GM21526 (cell line): ENCODE measurements at regions not wholly inside any gene's neighbourhood (a gene's known extent, or its start where the extent isn't known, plus 50 kb on each side); places are given as distances from the start of the nearest gene placed in this dataset.
"Not testable (repeated sequence)": the region's sequence is repeated elsewhere in the genome, so short reads cannot be mapped to it uniquely, and the experiment has no call there.

ENCODE experiments used
- ATAC-seq: cut with Tn5 transposase; IDR thresholded peaks from one replicate; pipeline ENCODE4 v1.9.1; 2021; ENCODE audit warnings: moderate library complexity; ENCODE audit not compliant: unreplicated experiment, low FRiP score

DNA sequence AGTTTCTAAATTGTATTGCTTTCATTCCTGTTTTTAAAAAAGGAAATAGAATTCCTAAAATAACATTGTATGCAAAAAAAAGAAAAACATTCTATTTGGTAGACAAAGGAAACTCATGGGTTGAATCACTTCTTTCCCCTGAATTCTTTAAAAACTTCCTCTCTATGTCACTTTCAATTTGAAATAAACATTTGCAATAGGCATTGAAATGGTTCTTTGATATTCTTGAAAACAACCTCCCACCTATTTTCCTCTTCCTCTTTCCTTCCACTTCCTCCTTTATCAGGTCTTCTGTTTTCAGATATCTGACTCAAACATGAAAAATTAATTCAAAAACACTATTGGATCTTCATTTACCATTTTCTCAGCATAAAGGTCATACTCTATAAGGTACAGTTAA, 442.0 kb upstream of the MEF2C start:
- ATAC-seq = no peak

DNA sequence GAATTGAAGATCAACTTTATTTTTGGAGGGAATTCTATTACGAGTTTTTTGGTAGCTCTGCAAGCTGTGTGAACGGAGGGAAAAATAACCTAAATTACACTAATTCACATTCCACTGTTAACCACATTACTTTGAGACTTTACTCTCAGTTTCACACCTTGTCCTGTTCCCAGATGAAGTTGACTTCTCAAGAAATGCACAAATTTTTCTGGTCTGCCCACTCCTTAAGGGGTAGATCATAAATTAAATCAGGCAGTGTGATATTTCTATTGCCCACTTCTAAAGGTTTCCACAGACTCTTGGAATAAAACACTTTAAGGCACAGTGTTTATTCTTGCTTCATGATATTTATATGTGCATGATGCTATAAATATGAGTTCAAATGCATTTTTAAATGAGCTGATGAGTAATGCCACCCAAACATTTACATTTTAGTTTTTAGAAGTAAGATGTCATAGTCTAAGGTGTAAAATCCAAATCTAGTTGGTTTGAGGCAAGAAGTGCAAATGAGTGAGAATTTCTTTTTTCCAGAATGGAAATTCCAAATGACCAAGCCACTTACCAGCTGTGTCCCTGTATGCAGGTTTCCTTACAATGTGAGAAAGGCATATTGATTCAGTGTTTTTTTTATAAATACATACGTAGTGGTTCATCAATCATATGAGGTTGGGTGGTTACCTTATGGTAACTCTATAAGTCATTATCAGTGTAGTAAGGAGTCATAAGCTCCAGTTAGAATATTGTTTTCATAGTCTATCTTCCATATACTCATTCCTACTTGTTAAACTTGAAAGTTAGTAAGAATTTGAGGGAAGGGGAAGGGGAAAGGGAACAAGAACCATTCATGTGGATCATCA, 437.7 kb upstream of the MEF2C start:
- ATAC-seq = no peak

DNA sequence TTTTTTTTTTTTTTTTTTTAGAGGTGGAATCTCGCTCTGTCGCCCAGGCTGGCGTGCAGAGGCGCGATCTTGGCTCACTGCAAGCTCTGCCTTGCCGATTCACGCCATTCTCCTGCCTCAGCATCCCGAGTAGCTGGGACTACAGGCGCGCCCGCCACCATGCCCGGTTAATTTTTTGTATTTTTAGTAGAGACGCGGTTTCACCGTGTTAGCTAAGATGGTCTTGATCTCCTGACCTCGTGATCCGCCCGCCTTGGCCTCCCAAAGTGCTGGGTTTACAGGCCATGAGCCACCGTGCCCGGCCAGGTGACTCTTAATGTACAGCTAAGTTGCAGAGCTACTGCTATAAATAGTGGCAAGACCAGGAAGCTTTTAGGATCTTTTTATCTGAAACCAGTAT, 434.9 kb upstream of the MEF2C start:
- not testable (repeated sequence) for ATAC-seq

DNA sequence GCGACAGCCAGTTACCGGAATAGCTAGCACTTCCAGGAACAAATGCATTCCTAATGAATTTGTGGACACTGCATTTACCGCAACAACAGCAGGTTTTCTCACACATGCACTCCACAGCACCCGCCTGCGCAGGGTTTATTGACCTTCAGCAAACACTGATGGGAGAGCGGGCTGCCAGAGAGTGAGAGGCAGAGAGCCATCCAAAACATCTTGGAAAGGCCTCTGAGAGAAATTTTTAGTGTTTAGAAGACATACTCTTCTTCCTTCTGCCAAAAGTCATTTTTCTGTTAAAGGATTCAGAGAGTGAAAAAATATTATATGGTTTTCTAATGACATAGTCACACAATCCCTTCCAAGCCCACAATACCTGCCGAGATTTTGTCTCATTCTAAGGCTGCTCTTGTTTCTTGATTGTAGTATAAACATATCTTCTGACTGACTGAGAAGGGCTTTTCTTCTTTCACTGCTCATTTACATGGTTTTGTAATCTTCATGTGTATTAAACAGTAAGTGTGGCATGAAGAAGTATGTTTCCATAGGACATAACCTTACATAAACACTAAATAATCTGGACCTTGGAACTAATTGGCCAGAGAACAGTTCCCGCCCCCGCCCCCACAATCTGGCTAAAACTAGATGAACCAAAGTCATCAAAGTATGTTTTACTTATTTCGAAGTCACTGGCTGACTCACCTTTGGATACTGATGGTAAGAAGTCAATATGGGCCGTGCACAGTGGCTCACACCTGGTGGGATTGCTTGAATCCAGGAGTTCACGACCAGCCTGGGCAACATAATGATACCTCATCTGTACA, 432.5 kb upstream of the MEF2C start:
- ATAC-seq = no peak

DNA sequence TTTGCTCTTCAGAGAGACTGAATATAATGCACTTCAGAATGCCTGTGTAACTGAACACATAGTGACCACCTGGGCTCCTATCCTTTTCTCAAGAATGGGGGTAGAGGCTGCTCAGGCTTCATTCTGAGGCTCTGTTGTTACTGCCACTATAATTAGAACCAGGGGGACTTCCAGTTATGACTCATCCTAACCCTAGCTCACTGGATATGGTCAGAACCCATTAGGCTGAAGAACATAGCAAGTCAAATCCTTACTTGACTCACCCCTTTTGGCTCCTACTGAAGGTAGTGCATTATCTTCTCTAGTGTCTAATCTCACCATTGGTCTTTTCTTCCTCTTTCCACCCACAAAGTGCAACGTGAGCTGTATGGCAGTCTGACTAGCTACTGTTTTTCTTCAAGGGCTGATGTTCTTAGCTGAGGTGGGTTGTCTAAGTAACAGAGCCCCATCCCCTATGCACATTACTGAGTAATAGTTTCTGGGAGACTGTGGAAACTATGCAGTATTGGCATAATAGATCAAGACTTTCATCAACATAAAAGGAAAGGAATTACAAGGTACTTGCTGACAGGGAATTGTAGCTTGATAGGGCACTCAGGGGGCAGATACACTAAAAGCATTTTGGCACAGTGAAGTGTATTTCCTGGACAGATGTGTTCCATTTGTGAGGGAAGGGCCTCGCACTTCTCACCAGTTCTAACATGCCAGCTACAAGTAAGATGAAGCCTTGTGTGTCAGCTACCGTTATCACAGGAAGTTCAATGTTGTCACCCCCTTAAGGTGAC, 431.0 kb upstream of the MEF2C start:
- peak; percentile 93 for ATAC-seq

DNA sequence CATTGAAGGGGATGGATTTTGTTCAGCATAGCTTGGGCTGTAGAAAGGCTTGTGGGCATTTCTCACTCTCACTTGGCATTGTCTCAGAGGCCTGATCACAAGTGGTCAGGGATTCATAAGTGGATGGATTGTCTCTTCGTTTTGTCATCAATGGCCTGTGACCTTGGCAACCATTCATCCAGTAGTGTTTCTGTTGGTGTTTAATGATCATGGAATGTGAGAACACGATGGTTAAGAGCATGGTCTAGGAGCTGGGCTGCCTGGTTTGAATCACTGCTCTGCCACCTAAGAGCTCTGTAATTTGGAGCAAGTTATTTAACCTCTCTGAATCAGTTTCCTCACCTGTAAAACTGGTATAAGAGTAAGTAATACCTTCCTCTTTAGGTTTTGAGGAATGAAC, 430.1 kb upstream of the MEF2C start:
- no peak for ATAC-seq

DNA sequence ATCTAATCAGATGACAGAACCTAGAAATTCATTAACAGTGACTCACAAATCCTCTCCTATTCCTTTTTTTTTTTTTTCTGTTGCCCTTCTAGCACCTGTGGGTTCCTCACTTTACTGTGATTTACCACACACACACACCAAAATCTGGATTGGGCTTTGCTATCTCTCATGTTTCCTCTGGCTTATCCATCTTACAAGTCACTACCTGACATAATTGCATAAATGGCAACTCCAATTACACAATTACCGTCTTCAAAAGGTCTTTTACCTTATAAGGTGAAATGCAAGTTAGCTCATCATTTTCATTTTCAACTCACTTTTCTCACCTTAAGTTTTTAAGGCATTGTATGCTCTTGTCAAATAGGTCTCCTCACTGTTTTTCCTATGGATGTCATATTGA, 426.3 kb upstream of the MEF2C start:
- no peak for ATAC-seq

DNA sequence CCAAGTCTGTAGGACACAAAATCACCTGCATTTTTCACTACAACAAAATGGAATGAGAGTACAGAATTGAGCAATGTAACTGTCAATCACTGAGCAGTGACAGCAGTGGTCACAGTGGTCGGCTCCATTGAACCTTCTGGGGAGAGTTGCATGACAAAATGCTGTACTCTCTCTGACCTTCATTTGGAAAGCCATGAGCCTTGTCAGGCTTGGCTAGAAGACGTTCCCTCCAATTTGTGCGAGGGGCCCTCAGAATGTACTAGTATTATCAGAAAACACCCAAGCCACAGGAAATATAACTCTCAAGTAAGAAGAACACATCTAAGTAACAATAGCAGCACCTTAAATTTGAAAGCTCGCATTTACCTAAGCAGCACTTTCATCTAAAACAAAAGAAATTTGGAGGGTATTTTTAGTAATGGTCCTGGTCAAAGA, 425.6 kb upstream of the MEF2C start:
- peak; percentile 82 for ATAC-seq

DNA sequence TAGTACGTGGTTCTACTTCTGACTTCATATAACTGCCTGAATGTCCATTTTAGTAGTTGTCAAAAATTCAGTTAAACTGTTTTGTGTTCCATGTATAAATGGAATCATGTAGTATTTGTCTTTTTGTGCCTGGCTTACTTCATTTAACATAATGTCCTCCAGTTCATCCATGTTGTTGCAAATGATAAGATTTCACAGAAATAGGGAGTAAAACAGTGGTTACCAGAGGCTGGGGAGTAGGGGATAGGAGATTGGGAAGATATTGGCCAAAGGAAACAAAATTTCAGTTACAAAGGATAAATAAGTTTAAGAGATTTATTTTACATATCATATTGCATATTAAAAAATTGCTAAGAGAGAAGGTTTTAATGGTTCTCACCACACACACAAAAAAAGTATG, 425.0 kb upstream of the MEF2C start:
- no peak for ATAC-seq

DNA sequence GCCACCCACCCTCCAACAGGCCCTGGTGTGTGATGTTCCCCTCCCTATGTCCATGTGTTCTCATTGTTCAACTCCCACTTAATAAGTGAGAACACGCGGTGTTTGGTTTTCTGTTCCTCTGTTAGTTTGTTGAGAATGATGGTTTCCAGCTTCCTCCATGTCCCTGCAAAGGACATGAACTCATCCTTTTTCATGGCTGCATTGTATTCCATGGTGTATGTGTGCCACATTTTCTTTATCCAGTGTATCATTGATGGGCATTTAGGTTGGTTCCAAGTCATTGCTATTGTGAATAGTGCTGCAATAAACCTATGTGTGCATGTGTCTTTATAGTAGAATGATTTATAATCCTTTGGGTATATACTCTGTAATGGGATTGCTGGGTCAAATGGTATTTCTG, 424.2 kb upstream of the MEF2C start:
- not testable (repeated sequence) for ATAC-seq

DNA sequence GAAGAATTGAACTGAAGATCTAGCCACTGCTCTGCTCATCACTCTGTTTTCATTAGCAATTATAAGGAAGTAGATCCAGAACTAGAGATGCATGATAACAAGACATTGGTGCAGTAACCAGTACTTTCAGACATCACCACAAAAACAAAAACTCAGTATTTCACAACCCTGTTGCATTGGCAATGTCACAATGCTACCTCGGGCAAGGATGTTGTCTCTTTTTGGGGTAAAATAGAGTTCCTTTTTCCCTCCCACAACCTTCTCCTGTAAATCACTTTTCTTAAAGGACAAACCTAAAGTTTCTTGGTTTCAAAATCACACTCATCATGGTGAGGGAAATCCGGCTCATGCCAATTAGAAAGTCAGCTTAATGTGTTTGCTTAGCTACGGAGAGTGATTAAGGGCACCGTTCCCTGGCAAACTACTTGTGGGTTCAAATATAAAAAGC, 420.1 kb upstream of the MEF2C start:
- peak; percentile 52 for ATAC-seq

DNA sequence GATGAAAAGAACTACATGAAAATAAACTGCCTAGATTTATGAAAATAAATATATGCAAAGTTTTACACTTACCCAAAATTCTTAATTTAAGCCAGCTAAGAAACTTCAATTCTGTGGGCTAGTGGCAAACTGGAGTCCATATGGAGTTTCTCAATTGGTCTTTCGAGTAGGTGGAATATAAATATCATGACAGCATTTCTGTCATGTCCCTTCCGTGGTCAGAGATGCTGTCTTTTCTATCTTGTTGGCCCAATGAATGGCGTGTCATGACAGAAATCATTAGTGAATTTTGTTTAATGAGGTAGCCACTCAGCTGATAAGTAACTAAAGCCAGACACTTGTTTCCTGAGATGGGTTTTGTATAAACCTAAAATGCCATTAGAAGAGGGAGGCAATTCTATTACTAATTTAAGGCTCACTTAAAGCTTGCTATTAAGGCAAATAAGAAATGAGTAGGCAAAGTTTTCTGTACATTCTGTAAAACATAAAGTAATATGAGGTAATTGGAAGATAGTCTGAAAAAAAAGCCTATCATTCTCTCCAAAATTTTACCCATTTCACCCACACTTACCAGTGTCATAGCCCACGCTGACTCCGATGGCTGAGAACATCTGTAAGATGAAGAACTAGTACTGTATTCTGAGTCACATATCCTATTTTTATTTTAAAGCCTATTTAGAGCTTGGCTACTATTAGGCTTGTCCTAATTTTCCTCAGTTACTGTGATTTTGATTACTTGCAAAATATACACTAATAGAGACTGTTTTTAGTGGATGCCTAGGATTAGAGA, 419.3 kb upstream of the MEF2C start:
- ATAC-seq = no peak

DNA sequence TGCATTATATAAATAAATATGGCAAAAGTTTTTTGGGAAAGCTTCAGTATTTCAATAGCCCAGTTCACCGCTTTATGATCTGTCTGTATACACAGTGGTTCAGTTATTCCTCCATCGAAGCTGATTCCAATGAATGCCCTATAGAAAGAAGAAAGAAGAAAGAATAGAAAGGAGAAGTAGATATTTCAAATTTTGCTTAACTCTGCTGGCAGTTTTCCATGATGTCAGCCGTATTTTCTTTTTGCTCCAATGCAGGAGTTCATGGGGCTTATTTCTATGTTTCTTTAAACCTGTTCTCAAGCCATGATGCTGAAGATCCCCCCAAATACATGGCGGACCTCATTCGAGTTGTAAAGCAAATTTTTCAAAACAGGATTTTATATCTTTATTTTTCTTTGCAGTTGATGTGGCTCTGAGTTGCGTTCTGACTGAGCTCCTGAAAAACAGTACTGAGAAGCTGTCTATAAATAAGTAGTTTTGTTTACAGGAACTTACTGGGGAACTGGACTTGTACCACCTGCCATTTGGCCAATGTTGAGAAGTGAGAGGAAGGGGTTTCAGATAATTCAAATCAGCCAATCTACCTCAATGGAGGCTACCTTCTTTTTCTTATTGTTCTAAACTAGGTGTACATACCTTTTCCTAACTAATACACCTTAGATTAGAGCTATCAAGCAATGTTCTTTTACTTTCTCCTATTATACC, 418.5 kb upstream of the MEF2C start:
- ATAC-seq = peak; percentile 71

DNA sequence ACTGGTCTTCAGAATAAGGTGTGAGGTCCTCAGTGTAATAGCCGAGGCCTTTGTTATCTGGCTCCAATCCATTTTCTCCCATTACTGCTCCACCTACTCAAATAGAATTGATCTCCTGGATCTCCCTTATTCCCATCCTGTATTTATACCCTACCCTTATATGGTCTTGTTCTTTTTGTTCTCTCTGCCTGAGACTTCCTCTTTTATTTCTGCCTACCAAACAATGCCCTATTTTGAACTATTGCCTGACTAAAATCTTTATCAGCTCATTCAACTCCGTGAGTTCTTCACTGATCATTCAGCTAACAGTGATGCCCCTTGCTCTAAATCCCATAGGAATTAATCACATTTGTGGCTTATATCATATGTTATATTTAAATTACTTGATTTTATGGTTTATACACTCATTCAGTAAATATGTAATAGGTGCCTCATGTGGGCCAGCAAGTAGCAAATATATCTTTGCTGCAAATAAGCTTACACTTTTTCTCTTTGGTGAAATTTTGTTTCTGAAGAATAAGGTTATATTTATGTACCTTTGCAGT, 417.5 kb upstream of the MEF2C start:
- no peak for ATAC-seq

DNA sequence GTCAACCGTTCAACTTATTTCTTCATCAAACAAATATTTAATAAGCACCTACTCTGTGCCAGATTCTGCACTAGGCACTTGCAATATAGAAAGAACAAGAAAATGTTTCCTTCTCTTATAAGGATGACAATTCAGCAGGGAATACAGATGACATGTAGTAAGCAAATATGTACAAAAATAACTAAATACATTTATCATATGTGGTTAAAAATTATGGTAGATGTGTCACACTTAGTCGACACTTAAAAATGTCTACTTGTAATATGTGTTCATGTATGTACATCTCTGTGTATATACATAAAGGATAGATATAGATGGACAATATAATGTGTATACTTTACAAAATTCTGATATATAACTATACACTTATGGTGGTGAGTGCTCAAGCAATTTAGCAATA, 417.0 kb upstream of the MEF2C start:
- no peak for ATAC-seq

DNA sequence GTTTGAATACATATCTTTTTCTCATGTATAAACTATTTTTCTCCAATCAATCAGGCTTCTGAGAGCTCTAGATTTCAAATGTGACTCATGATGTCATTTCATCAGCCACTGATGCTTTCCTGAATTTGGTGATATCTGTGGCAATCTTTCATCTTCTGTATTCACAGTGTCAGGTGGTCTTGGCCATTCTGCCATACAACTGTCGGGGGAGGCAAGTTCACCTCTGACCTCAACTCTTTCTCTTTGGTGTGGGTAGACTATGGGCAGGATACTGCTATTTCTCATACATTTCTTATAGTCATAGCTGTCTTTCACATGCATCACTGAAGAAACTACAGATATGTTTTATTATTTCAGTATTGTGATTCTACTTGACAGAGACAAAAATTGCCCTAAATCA, 414.1 kb upstream of the MEF2C start:
- no peak for ATAC-seq

DNA sequence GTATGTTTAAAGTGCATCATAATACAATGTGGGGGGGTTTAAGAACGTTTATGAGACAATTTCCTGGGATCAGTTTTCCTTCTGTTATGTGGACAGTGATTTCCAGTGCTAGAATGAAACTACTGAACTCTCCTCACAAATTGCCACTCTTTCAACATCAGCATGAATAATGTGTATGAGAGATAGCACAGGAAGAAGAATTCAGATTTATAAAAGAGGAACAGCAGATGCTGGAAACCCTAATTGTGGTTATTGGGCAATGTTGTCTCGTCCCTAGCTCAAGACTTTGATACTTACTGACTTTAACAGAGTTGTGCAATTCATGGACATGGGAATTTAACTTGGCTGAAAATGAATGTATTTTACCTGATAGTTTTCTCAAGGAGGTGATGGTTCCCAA, 410.8 kb upstream of the MEF2C start:
- ATAC-seq = no peak

DNA sequence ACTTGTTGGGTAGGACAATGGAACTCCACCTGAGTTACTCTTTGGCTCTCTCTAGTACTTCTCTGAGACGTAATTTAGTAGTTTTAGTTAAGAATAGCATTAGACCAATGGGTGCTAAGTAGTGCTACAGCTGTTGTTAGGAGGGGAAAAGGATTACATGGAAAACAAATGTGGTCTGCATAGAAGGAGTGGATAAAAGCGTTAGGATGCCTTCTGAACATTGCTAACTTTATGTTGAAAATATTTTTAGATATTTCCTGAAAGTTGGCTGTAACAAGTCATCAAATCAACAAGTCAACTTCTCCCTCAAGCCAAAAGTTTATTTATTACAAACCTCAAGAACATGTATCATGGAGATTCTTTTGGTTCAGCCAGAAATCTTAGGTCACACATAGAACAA, 409.5 kb upstream of the MEF2C start:
- no peak for ATAC-seq

DNA sequence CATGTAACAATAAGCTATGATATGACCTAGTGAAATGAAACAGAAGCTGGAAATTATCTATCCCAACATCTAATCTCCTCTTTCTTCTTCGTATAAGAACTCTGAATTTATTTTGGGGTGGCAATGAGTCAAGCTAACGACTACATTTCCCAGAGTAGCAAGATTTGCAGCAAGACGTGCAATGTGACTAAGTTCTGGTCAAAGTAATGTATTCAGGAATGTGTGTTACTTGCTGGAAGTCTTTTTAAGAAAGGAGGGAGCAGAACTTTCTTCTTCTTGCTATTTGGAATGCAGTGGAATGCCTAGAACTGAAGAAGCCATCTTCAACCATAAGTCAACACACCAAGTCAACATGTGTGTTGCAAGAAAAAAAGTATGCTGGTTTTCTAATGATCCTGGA, 406.6 kb upstream of the MEF2C start:
- no peak for ATAC-seq
